HG02885 (cell line): ENCODE measurements at regions not wholly inside any gene's neighbourhood (a gene's known extent, or its start where the extent isn't known, plus 50 kb on each side); places are given as distances from the start of the nearest gene placed in this dataset.
A peak's percentile ranks its signal among the peaks of the same experiment; 100 is the strongest.

ENCODE experiments used
- ATAC-seq: cut with Tn5 transposase; IDR thresholded peaks from one replicate; pipeline ENCODE4 v1.9.1; 2021; ENCODE audit warnings: mild to moderate bottlenecking; ENCODE audit not compliant: unreplicated experiment, poor library complexity

GRCh38 chr12:18207266-18207665 lies 54.1 kb upstream of the PIK3C2G start:
- no peak for ATAC-seq

GRCh38 chr12:18206198-18206597 lies 55.1 kb upstream of the PIK3C2G start:
- no peak for ATAC-seq

- no peak for ATAC-seq
Measured at GRCh38 chr12:18204053-18204452, 57.3 kb upstream of the PIK3C2G start.

- no peak for ATAC-seq
Measured at GRCh38 chr12:18192119-18192518, 69.2 kb upstream of the PIK3C2G start.

GRCh38 chr12:18183141-18183540 lies 78.2 kb upstream of the PIK3C2G start:
- no peak for ATAC-seq

- ATAC-seq = no peak
Measured at GRCh38 chr12:18171571-18171970, 81.6 kb upstream of the RERGL start.

GRCh38 chr12:18168016-18168415 lies 78.0 kb upstream of the RERGL start:
- no peak for ATAC-seq

- peak; percentile 53 for ATAC-seq
Measured at GRCh38 chr12:18165889-18166288, 75.9 kb upstream of the RERGL start.

- peak; percentile 98 for ATAC-seq
Measured at GRCh38 chr12:18165422-18165871, 75.5 kb upstream of the RERGL start.

GRCh38 chr12:18160901-18161300 lies 70.9 kb upstream of the RERGL start:
- ATAC-seq = no peak

- peak; percentile 92 for ATAC-seq
Measured at GRCh38 chr12:18158774-18159557, 69.0 kb upstream of the RERGL start.

GRCh38 chr12:18153826-18154225 lies 63.8 kb upstream of the RERGL start:
- no peak for ATAC-seq

GRCh38 chr12:18151036-18151435 lies 61.0 kb upstream of the RERGL start:
- no peak for ATAC-seq

GRCh38 chr12:18148961-18149360 lies 59.0 kb upstream of the RERGL start:
- no peak for ATAC-seq

GRCh38 chr12:18146363-18146762 lies 56.4 kb upstream of the RERGL start:
- ATAC-seq = no peak

GRCh38 chr12:18145924-18146323 lies 55.9 kb upstream of the RERGL start:
- ATAC-seq = no peak

- ATAC-seq = no peak
Measured at GRCh38 chr12:18141048-18141982, 51.3 kb upstream of the RERGL start.

GRCh38 chr12:18139989-18140596 lies 50.1 kb upstream of the RERGL start:
- ATAC-seq = peak; percentile 65
